PC-3 (cell line): ENCODE measurements at regions not wholly inside any gene's neighbourhood (a gene's known extent, or its start where the extent isn't known, plus 50 kb on each side); places are given as distances from the start of the nearest gene placed in this dataset.
"Not testable (repeated sequence)": the region's sequence is repeated elsewhere in the genome, so short reads cannot be mapped to it uniquely, and the experiment has no call there.

Source experiments
- ATAC-seq: fragments of 200-7000 bp; cut with Tn5 transposase; 2 replicates; pipeline ENCODE4 v1.9.1; 2020; ENCODE audit warnings: mild to moderate bottlenecking, moderate library complexity
- BruUV-seq: library from RNA; stranded (reverse); fragments of 400-500 nt; replicated peaks from 2 replicates; lab custom pipeline; 2021; lab: Mats Ljungman, UMichigan
- CTCF ChIA-PET: fragments of 300-600 bp; sonication (Branson Sonifier 250); formaldehyde crosslinking; loops from one replicate; lab custom pipeline; 2022; ENCODE audit warnings: antibody characterized with exemption; lab: Charles Lee
- POLR2A ChIA-PET: fragments of 300-600 bp; sonication (Branson Sonifier 250); formaldehyde crosslinking; loops from one replicate; lab custom pipeline; 2022; ENCODE audit warnings: antibody characterized with exemption; ENCODE audit not compliant: unreplicated experiment; lab: Charles Lee
- DNase-seq: peaks from one replicate; pipeline ENCODE4 v3.0.0-alpha.2; 2015
- H2AFZ ChIP-seq: fragments of 300-600 bp; sonication (generic); 2 replicates; pipeline ENCODE4 v1.6.0; 2016; ENCODE audit warnings: antibody characterized with exemption, low read length
- H3F3A ChIP-seq: fragments of 300-600 bp; sonication (generic); one replicate; pipeline ENCODE4 v1.6.0; 2017; ENCODE audit warnings: antibody characterized with exemption, low read length, control low read depth, mild to moderate bottlenecking; ENCODE audit not compliant: unreplicated experiment
- H3K27ac ChIP-seq: fragments of 300-600 bp; sonication (generic); 2 replicates; pipeline ENCODE4 v1.5.1; 2016; ENCODE audit warnings: mild to moderate bottlenecking, low read length
- H3K27me3 ChIP-seq: fragments of 300-600 bp; sonication (generic); 2 replicates; pipeline ENCODE4 v1.6.1; 2016; ENCODE audit warnings: low read length, mixed read lengths
- H3K36me3 ChIP-seq: fragments of 300-600 bp; sonication (generic); 2 replicates; pipeline ENCODE4 v1.6.1; 2016; ENCODE audit warnings: low read depth, mixed run types, low read length, mixed read lengths
- H3K4me1 ChIP-seq: fragments of 300-600 bp; sonication (generic); 2 replicates; pipeline ENCODE4 v1.5.1; 2016; ENCODE audit warnings: low read length; ENCODE audit not compliant: insufficient read depth
- H3K4me2 ChIP-seq: fragments of 300-600 bp; sonication (generic); 2 replicates; pipeline ENCODE4 v1.6.0; 2016; ENCODE audit warnings: low read length
- H3K4me3 ChIP-seq: fragments of 300-600 bp; sonication (generic); 2 replicates; pipeline ENCODE4 v1.5.1; 2016; ENCODE audit warnings: mild to moderate bottlenecking, low read length, mixed read lengths
- H3K79me2 ChIP-seq: fragments of 300-600 bp; sonication (generic); 2 replicates; pipeline ENCODE4 v1.6.1; 2017; ENCODE audit warnings: low read length, mixed read lengths
- H3K9ac ChIP-seq: fragments of 300-600 bp; sonication (generic); 2 replicates; pipeline ENCODE4 v1.6.0; 2016; ENCODE audit warnings: mild to moderate bottlenecking, low read length
- H3K9me2 ChIP-seq: fragments of 300-600 bp; sonication (generic); replicated peaks from 2 replicates; pipeline ENCODE4 v1.6.1; 2016; ENCODE audit warnings: mixed run types, low read length, mixed read lengths
- H3K9me3 ChIP-seq: fragments of 300-600 bp; sonication (generic); 2 replicates; pipeline ENCODE4 v1.6.1; 2016; ENCODE audit warnings: low read length, mixed read lengths
- H4K20me1 ChIP-seq: fragments of 300-600 bp; sonication (generic); 2 replicates; pipeline ENCODE4 v1.6.1; 2016; ENCODE audit warnings: low read length, mixed read lengths
- EZH2 ChIP-seq: fragments of 300-600 bp; sonication (generic); IDR thresholded peaks from one replicate; pipeline ENCODE4 v1.6.1; 2017; ENCODE audit warnings: antibody characterized with exemption, mild to moderate bottlenecking, low read length; ENCODE audit not compliant: unreplicated experiment
- EZH2phosphoT487 ChIP-seq: fragments of 300-600 bp; sonication (generic); IDR thresholded peaks from 2 replicates; pipeline ENCODE4 v1.6.1; 2018; ENCODE audit warnings: mild to moderate bottlenecking, antibody characterized with exemption, low read length, borderline replicate concordance
- intact Hi-C: fragments of 100-400 bp; cut with micrococcal nuclease; formaldehyde crosslinking; loops from 2 replicates; pipeline ENCODE4 v1.9.0; 2023
- TF ChIP-seq, protein P1 (sequence below): fragments of 300-600 bp; sonication (generic); conservative IDR thresholded peaks from 2 replicates; pipeline ENCODE4 v1.5.1; 2017; ENCODE audit warnings: antibody characterized with exemption, low read depth, mild to moderate bottlenecking, low read length

DNA sequence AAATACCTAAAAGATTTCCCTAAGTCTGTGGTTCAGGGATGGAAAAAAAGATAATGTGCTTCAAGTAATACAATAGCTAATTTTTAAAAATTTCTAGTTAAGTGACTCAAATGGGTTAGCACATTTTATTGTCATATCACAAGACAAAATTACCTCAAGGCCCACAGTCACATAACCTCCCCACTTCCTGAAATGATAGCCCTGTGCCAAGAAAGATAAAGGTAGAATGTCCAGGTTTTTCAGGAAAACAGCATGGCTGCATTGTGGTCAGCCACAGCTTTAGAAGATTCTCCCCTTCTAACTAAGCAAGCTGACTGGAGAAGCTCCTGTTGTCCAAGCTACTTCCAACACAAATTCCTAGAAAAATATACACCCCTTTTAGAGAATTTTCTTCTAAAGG lies 127.1 kb upstream of the SLC35G4 start:
- no peak overlapping the region for H2AFZ ChIP-seq
- BruUV-seq = no TSS peak
- H3F3A ChIP-seq = no peaks in the 10 kb centered on the region
- intact Hi-C loops = no loop called here
- no peaks in the 10 kb centered on the region for H3K4me1 ChIP-seq
- TF ChIP-seq EZH2 (no peak), EZH2phosphoT487 (no peak)
- TF ChIP-seq, protein P1, sequence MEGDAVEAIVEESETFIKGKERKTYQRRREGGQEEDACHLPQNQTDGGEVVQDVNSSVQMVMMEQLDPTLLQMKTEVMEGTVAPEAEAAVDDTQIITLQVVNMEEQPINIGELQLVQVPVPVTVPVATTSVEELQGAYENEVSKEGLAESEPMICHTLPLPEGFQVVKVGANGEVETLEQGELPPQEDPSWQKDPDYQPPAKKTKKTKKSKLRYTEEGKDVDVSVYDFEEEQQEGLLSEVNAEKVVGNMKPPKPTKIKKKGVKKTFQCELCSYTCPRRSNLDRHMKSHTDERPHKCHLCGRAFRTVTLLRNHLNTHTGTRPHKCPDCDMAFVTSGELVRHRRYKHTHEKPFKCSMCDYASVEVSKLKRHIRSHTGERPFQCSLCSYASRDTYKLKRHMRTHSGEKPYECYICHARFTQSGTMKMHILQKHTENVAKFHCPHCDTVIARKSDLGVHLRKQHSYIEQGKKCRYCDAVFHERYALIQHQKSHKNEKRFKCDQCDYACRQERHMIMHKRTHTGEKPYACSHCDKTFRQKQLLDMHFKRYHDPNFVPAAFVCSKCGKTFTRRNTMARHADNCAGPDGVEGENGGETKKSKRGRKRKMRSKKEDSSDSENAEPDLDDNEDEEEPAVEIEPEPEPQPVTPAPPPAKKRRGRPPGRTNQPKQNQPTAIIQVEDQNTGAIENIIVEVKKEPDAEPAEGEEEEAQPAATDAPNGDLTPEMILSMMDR = no peak
- H3K4me2 ChIP-seq = no peak overlapping the region
- DNase-seq = no peak
- ATAC-seq = no peak
- POLR2A ChIA-PET = no interaction called here
- H3K9me2 ChIP-seq = no peaks in the 10 kb centered on the region
- no peaks in the 10 kb centered on the region for H3K36me3 ChIP-seq
- no peaks in the 10 kb centered on the region for H3K9me3 ChIP-seq
- CTCF ChIA-PET = no interaction called here
- H3K9ac ChIP-seq = no peak overlapping the region
- peaks cover 37% of the 10 kb centered on the region for H3K27me3 ChIP-seq
- H3K4me3 ChIP-seq = no peak overlapping the region
- no peaks in the 10 kb centered on the region for H3K79me2 ChIP-seq
- no peaks in the 10 kb centered on the region for H4K20me1 ChIP-seq
- no peak overlapping the region for H3K27ac ChIP-seq

DNA sequence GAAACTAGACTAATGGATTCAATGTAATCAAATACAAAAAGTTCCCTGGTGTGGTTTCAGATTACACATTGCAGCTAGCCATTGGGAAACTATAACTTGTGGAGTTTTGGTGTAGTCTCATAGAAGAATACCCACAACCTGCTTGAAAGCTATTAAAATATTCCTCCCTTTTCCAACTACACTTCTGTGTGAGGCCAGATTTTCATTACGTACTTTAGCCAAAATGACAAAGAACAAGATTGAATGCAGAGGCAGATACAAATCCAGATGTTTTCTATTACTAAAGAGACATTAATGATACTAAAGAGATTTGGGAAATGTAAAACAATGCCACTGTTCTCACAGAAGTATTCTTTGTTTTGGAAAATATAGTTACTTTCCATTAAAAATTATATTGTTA lies 128.7 kb upstream of the SLC35G4 start:
- Histone ChIP-seq H3K79me2 (no peaks in the 10 kb centered on the region), H3K9me3 (no peaks in the 10 kb centered on the region), H2AFZ (no peak overlapping the region), H3K9me2 (no peaks in the 10 kb centered on the region), H3F3A (no peaks in the 10 kb centered on the region), H3K27me3 (peaks cover 28% of the 10 kb centered on the region), H3K27ac (no peak overlapping the region), H3K9ac (no peak overlapping the region), H3K4me1 (no peaks in the 10 kb centered on the region), H3K4me2 (no peak overlapping the region), H4K20me1 (no peaks in the 10 kb centered on the region), H3K36me3 (no peaks in the 10 kb centered on the region), H3K4me3 (no peak overlapping the region)
- no TSS peak for BruUV-seq
- ChIA-PET POLR2A (no interaction called here), CTCF (no interaction called here)
- DNase-seq (no peak), ATAC-seq (no peak)
- TF ChIP-seq EZH2phosphoT487 (no peak), EZH2 (no peak)
- TF ChIP-seq, protein P1 = no peak
- intact Hi-C loops = no loop called here

GRCh38 chr18:11479031-11479430 lies 130.4 kb upstream of the SLC35G4 start:
- intact Hi-C loops, ATAC-seq, H4K20me1 ChIP-seq, H3K9me2 ChIP-seq, H2AFZ ChIP-seq, POLR2A ChIA-PET, H3K9ac ChIP-seq, H3K9me3 ChIP-seq, H3K27ac ChIP-seq, H3K36me3 ChIP-seq, H3F3A ChIP-seq, CTCF ChIA-PET, H3K79me2 ChIP-seq, BruUV-seq, H3K4me3 ChIP-seq, H3K4me2 ChIP-seq, H3K4me1 ChIP-seq, DNase-seq: not testable (repeated sequence)
- H3K27me3 ChIP-seq = peaks cover 21% of the 10 kb centered on the region; the same call in 1 of the 2 replicates
